Calu3 (cell line): ENCODE measurements at regions not wholly inside any gene's neighbourhood (a gene's known extent, or its start where the extent isn't known, plus 50 kb on each side); places are given as distances from the start of the nearest gene placed in this dataset.

Source experiments
- BruUV-seq: library from RNA; stranded (reverse); fragments of 400-500 nt; replicated peaks from 2 replicates; lab custom pipeline; 2021; lab: Mats Ljungman, UMichigan
- CTCF ChIA-PET: fragments of 300-600 bp; sonication (Branson Sonifier 250); formaldehyde crosslinking; loops from one replicate; lab custom pipeline; 2022; ENCODE audit warnings: antibody characterized with exemption; lab: Charles Lee
- DNase-seq: peaks from one replicate; pipeline ENCODE4 v3.0.0; 2022
- H3K27ac Mint-ChIP-seq: one replicate; pipeline ENCODE4 v1.8.0; 2022; ENCODE audit warnings: mixed read lengths; ENCODE audit not compliant: unreplicated experiment
- H3K27me3 Mint-ChIP-seq: one replicate; pipeline ENCODE4 v1.8.0; 2022; ENCODE audit warnings: mixed read lengths; ENCODE audit not compliant: unreplicated experiment
- H3K36me3 Mint-ChIP-seq: one replicate; pipeline ENCODE4 v1.8.0; 2022; ENCODE audit warnings: mild to moderate bottlenecking, moderate library complexity, mixed read lengths; ENCODE audit not compliant: insufficient read depth, unreplicated experiment
- H3K4me1 Mint-ChIP-seq: one replicate; pipeline ENCODE4 v1.8.0; 2022; ENCODE audit warnings: mild to moderate bottlenecking, low read depth, mixed read lengths; ENCODE audit not compliant: unreplicated experiment
- H3K4me3 Mint-ChIP-seq: one replicate; pipeline ENCODE4 v1.8.0; 2022; ENCODE audit warnings: mild to moderate bottlenecking, low read depth, moderate library complexity, mixed read lengths; ENCODE audit not compliant: unreplicated experiment
- H3K9me3 Mint-ChIP-seq: one replicate; pipeline ENCODE4 v1.8.0; 2022; ENCODE audit warnings: low read depth, mixed read lengths; ENCODE audit not compliant: unreplicated experiment
- intact Hi-C: fragments of 100-400 bp; cut with micrococcal nuclease; formaldehyde crosslinking; loops from one replicate; pipeline ENCODE4 v1.10.0; 2022; ENCODE audit not compliant: unreplicated experiment
- TF ChIP-seq, protein P1 (sequence below): fragments of 200-600 bp; IDR thresholded peaks from one replicate; pipeline ENCODE4 v1.8.0; 2022; ENCODE audit warnings: antibody characterized with exemption; ENCODE audit not compliant: unreplicated experiment

DNA sequence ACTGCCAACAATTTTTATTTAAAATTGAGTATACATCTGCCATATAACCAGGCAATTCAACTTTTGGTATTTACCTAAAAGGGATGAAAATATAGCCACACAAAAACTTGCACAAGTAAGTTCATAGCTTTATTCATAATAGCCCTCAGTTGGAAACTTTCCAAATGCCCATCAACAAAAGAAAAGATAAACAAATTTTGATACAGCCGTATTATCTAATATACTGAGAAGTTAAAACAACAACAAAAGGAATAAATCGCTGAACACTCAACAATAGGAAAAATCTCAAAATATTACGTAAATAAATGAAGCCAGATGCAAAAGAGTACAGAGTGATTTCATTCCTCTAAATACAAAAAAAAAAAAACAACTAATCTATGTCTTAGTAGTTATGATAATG lies 399.2 kb upstream of the SEMA3D start:
- CTCF ChIA-PET, result no interaction called here
- H3K4me3 Mint-ChIP-seq, result no peak overlapping the region
- H3K27ac Mint-ChIP-seq, result no peak overlapping the region
- no peaks in the 10 kb centered on the region for H3K27me3 Mint-ChIP-seq
- H3K36me3 Mint-ChIP-seq, result no peaks in the 10 kb centered on the region
- BruUV-seq, result no TSS peak
- intact Hi-C loops, result no loop called here
- DNase-seq, result no peak
- TF ChIP-seq, protein P1, sequence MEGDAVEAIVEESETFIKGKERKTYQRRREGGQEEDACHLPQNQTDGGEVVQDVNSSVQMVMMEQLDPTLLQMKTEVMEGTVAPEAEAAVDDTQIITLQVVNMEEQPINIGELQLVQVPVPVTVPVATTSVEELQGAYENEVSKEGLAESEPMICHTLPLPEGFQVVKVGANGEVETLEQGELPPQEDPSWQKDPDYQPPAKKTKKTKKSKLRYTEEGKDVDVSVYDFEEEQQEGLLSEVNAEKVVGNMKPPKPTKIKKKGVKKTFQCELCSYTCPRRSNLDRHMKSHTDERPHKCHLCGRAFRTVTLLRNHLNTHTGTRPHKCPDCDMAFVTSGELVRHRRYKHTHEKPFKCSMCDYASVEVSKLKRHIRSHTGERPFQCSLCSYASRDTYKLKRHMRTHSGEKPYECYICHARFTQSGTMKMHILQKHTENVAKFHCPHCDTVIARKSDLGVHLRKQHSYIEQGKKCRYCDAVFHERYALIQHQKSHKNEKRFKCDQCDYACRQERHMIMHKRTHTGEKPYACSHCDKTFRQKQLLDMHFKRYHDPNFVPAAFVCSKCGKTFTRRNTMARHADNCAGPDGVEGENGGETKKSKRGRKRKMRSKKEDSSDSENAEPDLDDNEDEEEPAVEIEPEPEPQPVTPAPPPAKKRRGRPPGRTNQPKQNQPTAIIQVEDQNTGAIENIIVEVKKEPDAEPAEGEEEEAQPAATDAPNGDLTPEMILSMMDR, result no peak
- no peaks in the 10 kb centered on the region for H3K9me3 Mint-ChIP-seq
- no peaks in the 10 kb centered on the region for H3K4me1 Mint-ChIP-seq

DNA sequence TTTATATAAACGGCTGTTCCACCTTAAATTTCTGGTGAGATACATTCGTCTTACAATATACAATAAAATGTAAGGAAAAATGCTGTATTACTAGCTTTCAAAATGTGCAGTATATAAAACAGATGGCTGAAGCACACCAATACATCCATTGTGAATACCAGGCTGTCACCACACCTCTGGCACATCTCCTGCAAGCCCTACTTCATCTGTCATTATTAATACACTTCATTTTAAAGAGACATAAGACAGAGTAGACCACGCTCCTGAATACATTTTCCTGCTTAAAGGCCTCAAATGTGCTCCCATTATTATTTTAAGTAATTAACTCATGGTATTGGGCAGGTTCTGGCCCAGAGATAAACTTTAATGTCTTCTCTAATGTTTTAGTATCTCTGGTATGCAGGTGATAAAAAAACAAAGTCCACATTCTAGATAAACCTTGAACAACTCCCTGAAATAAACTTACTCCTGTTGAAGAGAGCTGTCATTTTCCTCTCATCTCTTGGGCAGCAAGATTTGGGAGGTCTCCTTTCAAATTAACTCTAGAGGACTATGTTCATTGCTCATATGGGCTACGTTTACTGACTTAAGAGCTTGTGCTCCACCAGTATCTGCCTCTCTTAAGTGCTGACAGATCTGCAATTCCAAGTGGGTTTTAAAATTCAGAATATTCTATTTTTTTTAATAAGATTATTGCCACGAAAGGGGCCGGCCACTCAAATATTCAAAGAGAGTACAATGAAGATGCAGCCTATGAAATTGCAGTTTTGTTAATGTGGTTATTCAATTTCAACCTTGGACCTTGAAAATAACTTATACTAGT lies 396.5 kb upstream of the SEMA3D start:
- no peak overlapping the region for H3K27ac Mint-ChIP-seq
- intact Hi-C loops, result no loop called here
- TF ChIP-seq, protein P1, result no peak
- no peaks in the 10 kb centered on the region for H3K27me3 Mint-ChIP-seq
- no peaks in the 10 kb centered on the region for H3K9me3 Mint-ChIP-seq
- CTCF ChIA-PET, result no interaction called here
- no peak for DNase-seq
- BruUV-seq, result no TSS peak
- H3K36me3 Mint-ChIP-seq, result no peaks in the 10 kb centered on the region
- H3K4me3 Mint-ChIP-seq, result no peak overlapping the region
- H3K4me1 Mint-ChIP-seq, result no peaks in the 10 kb centered on the region

DNA sequence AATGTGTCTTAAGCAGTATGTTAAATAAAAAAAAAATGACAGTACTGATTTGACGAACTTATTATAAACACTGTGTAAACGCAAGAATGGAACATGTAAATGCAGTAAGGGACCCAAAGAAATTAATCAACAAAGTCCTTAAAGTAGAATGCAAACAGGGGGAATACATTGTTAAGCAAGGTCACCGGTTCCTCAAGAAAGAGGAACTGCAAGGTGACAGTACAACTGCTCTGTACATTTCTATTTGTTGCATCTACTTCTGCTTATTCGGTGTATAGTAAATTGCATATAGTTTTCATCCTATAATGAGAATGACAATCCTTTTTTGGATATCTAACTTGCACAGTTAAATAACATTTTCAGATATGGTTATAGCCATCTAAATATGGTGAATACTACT lies 387.0 kb upstream of the SEMA3D start:
- H3K4me1 Mint-ChIP-seq, result no peaks in the 10 kb centered on the region
- no peaks in the 10 kb centered on the region for H3K27me3 Mint-ChIP-seq
- no peak overlapping the region for H3K27ac Mint-ChIP-seq
- BruUV-seq, result no TSS peak
- DNase-seq, result no peak
- CTCF ChIA-PET, result no interaction called here
- H3K4me3 Mint-ChIP-seq, result no peak overlapping the region
- TF ChIP-seq, protein P1, result no peak
- H3K36me3 Mint-ChIP-seq, result no peaks in the 10 kb centered on the region
- H3K9me3 Mint-ChIP-seq, result no peaks in the 10 kb centered on the region
- intact Hi-C loops, result no loop called here

DNA sequence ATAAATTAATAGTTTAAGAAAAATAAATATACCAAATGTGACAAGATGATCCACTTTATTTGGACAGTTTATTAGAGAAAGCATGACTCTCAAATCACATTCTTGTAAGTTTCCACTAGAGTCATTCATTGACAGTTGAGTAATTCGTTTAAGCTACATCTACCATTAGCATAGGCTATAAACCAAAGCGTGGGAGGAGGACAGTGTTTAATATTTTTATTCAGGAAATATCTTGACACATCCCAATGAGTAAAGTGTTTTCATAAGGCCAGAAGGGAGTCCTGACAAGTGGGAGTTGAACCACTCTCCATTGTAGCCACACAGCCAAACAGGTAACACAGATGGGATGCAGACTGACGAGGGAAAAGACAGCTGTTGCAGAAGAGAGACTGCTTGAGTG lies 386.5 kb upstream of the SEMA3D start:
- Mint-ChIP-seq H3K27ac (no peak overlapping the region), H3K4me3 (no peak overlapping the region), H3K9me3 (no peaks in the 10 kb centered on the region), H3K27me3 (no peaks in the 10 kb centered on the region), H3K4me1 (no peaks in the 10 kb centered on the region), H3K36me3 (no peaks in the 10 kb centered on the region)
- CTCF ChIA-PET, result no interaction called here
- no peak for DNase-seq
- BruUV-seq, result no TSS peak
- TF ChIP-seq, protein P1, result no peak
- intact Hi-C loops, result no loop called here
